ENCODE measurements at regions not wholly inside any gene's neighbourhood (a gene's known extent, or its start where the extent isn't known, plus 50 kb on each side); places are given as distances from the start of the nearest gene placed in this dataset.

DNA sequence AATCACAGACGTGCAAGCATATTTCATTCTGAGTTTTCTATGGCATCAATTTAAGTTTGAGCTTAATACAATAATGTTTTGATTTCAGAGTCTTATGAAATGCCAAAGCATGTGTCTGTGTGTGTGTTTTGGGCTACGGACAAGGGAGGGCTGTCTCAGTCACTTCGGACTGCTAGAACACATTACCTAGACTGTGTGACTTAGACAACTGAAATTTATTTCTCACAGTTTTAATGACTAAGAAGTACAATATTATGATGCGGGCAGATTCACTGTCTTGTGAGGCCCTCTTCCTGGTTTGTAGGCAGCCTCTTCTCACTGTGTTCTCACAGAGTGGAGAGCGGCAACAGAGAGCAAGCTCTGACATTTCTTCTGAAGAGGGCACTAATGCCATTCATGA lies 1202.0 kb downstream of the EFNB2 start:
- H3K36me3 ChIP-seq (ENCODE audit: insufficient read depth, low read length) = no peaks in the 10 kb centered on the region
- TF ChIP-seq EZH2phosphoT487 (IDR thresholded peaks at IDR 0.05; ENCODE audit: borderline replicate concordance, low read depth, low read length) = no peak
- TF ChIP-seq, protein P1, sequence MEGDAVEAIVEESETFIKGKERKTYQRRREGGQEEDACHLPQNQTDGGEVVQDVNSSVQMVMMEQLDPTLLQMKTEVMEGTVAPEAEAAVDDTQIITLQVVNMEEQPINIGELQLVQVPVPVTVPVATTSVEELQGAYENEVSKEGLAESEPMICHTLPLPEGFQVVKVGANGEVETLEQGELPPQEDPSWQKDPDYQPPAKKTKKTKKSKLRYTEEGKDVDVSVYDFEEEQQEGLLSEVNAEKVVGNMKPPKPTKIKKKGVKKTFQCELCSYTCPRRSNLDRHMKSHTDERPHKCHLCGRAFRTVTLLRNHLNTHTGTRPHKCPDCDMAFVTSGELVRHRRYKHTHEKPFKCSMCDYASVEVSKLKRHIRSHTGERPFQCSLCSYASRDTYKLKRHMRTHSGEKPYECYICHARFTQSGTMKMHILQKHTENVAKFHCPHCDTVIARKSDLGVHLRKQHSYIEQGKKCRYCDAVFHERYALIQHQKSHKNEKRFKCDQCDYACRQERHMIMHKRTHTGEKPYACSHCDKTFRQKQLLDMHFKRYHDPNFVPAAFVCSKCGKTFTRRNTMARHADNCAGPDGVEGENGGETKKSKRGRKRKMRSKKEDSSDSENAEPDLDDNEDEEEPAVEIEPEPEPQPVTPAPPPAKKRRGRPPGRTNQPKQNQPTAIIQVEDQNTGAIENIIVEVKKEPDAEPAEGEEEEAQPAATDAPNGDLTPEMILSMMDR (conservative IDR thresholded peaks at IDR 0.05; ENCODE audit: low read length) = no peak
- DNase-seq (ENCODE audit: low spot score) = no peak
- H3K4me3 ChIP-seq (ENCODE audit: low read depth, low read length, poor library complexity, severe bottlenecking) = no peak overlapping the region
- CTCF ChIA-PET (ENCODE audit: unreplicated experiment) = no interaction called here
- no TSS peak for BruUV-seq (replicated peaks)
- intact Hi-C loops (cut with micrococcal nuclease; ENCODE audit: unreplicated experiment) = no loop called here
- no peak overlapping the region for H3K27ac ChIP-seq (ENCODE audit: low read depth, low read length, poor library complexity, severe bottlenecking)
- H3K9me2 ChIP-seq (ENCODE audit: insufficient read depth, low read length) = no peaks in the 10 kb centered on the region
- H3K79me2 ChIP-seq (ENCODE audit: insufficient read depth, low read depth, low read length) = no peaks in the 10 kb centered on the region
- POLR2A ChIA-PET = no interaction called here
- no peaks in the 10 kb centered on the region for H4K20me1 ChIP-seq (ENCODE audit: insufficient read depth, low read length)
- H2AFZ ChIP-seq (ENCODE audit: low read length) = no peak overlapping the region
- no peak overlapping the region for H3K4me2 ChIP-seq (ENCODE audit: low read length)
- H3K4me1 ChIP-seq (ENCODE audit: insufficient read depth, low read length, poor library complexity, severe bottlenecking) = no peaks in the 10 kb centered on the region
- no peaks in the 10 kb centered on the region for H3K9me3 ChIP-seq (ENCODE audit: low read length)

DNA sequence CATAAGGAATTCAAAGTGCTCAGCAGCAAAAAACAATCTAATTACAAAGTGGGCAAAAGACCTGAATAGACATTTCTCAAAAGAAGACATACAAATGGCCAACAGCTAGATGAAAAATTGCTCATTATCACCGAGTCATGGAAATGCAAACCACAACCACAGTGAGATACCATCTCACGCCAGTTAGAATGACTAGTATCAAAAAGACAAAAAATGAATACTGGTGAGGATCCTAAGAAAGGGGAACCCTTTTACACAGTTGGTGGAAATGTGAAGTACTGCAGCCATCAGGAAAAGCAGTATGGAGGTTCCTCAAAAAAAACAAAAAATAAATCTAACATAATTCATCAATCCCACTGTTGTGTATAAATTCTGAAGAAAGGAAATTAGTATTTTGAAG lies 1206.1 kb downstream of the EFNB2 start:
- DNase-seq (ENCODE audit: low spot score) = no peak
- H3K79me2 ChIP-seq (ENCODE audit: insufficient read depth, low read depth, low read length) = no peaks in the 10 kb centered on the region
- ChIA-PET CTCF (ENCODE audit: unreplicated experiment) (no interaction called here), POLR2A (no interaction called here)
- BruUV-seq (replicated peaks) = no TSS peak
- H2AFZ ChIP-seq (ENCODE audit: low read length) = no peak overlapping the region
- no peaks in the 10 kb centered on the region for H3K9me2 ChIP-seq (ENCODE audit: insufficient read depth, low read length)
- no peak overlapping the region for H3K4me2 ChIP-seq (ENCODE audit: low read length)
- H3K27ac ChIP-seq (ENCODE audit: low read depth, low read length, poor library complexity, severe bottlenecking) = no peak overlapping the region
- no peaks in the 10 kb centered on the region for H3K4me1 ChIP-seq (ENCODE audit: insufficient read depth, low read length, poor library complexity, severe bottlenecking)
- no peak overlapping the region for H3K4me3 ChIP-seq (ENCODE audit: low read depth, low read length, poor library complexity, severe bottlenecking)
- H3K9me3 ChIP-seq (ENCODE audit: low read length) = no peaks in the 10 kb centered on the region
- TF ChIP-seq EZH2phosphoT487 (IDR thresholded peaks at IDR 0.05; ENCODE audit: borderline replicate concordance, low read depth, low read length) = no peak
- TF ChIP-seq, protein P1 (conservative IDR thresholded peaks at IDR 0.05; ENCODE audit: low read length) = no peak
- H3K36me3 ChIP-seq (ENCODE audit: insufficient read depth, low read length) = no peaks in the 10 kb centered on the region
- H4K20me1 ChIP-seq (ENCODE audit: insufficient read depth, low read length) = no peaks in the 10 kb centered on the region
- intact Hi-C loops (cut with micrococcal nuclease; ENCODE audit: unreplicated experiment) = no loop called here

DNA sequence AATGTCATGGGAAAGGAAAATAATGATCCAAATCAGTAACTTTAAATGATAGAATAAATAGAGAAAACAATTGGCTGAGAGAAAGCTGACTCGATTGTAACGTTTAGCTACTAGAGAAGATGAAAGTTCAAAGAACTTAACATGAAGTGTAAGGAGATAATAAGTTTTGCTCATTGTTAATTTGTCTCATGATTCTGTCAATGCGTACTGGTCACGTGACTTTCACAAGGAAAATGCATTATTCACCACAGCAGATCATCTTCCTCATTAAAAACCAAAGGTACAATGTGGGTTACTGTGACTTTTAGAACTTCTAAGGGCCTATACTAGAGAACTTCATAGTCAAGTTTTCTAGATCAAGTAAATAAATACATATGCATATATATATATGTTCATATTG lies 1207.2 kb downstream of the EFNB2 start:
- Histone ChIP-seq H3K9me2 (ENCODE audit: insufficient read depth, low read length) (no peaks in the 10 kb centered on the region), H3K36me3 (ENCODE audit: insufficient read depth, low read length) (no peaks in the 10 kb centered on the region), H3K4me1 (ENCODE audit: insufficient read depth, low read length, poor library complexity, severe bottlenecking) (no peaks in the 10 kb centered on the region), H3K4me3 (ENCODE audit: low read depth, low read length, poor library complexity, severe bottlenecking) (no peak overlapping the region), H3K79me2 (ENCODE audit: insufficient read depth, low read depth, low read length) (no peaks in the 10 kb centered on the region), H3K27ac (ENCODE audit: low read depth, low read length, poor library complexity, severe bottlenecking) (no peak overlapping the region), H2AFZ (ENCODE audit: low read length) (no peak overlapping the region), H3K4me2 (ENCODE audit: low read length) (no peak overlapping the region), H4K20me1 (ENCODE audit: insufficient read depth, low read length) (no peaks in the 10 kb centered on the region), H3K9me3 (ENCODE audit: low read length) (no peaks in the 10 kb centered on the region)
- DNase-seq (ENCODE audit: low spot score) = no peak
- TF ChIP-seq, protein P1 (conservative IDR thresholded peaks at IDR 0.05; ENCODE audit: low read length) = no peak
- no peak for TF ChIP-seq EZH2phosphoT487 (IDR thresholded peaks at IDR 0.05; ENCODE audit: borderline replicate concordance, low read depth, low read length)
- CTCF ChIA-PET (ENCODE audit: unreplicated experiment) = no interaction called here
- intact Hi-C loops (cut with micrococcal nuclease; ENCODE audit: unreplicated experiment) = no loop called here
- BruUV-seq (replicated peaks) = no TSS peak
- POLR2A ChIA-PET = no interaction called here

All from OCI-LY7 (cell line).